Femur (tissue), 1 donor: ENCODE measurements at regions not wholly inside any gene's neighbourhood (a gene's known extent, or its start where the extent isn't known, plus 50 kb on each side); places are given as distances from the start of the nearest gene placed in this dataset.

Experiments used
- DNase-seq: peaks from one replicate; pipeline ENCODE4 v3.0.0-alpha.2; 2017

DNA sequence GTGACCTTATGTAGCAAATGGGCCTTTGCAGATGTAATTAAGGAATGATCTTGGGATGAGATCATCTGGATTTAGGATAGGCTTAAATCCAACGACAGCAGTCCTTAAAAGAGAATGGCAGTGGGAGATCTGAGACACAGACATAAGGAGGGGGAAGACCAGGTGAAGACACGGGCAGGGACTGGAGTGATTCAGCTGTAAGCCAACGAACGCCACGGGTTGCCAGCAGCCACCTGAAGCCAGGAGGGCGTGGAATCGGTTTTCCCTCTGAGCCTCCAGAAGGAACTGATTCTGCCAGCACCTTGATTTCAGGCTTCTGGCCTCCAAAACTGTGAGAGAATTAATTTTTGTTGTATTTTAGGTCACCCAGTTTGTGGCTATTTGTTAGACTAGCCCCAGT is 218.6 kb upstream of the ANKRD55 start:
- DNase-seq: no peak

DNA sequence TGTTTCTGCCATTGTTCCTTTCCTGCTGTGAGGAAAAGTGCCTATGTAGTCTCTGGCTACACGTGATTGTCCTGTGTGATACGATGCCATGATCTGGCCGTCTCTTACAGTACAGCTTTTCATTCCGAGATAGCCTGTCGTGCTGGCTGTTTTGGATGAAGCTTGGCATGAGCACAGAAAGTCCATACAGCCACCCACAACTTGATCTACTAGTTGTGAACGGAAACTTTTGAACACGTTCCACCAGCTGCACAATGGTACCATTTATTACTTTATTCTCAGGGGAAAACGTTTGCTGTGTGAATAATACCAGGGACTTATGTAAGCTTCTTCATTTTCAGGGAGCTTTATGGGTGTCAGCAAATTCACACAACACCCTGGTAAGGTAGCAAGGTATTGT is 217.6 kb upstream of the ANKRD55 start:
- no peak for DNase-seq

GRCh38 chr5:56449071-56449640 is 216.0 kb upstream of the ANKRD55 start:
- DNase-seq: no peak

GRCh38 chr5:56447656-56448055 is 214.5 kb upstream of the ANKRD55 start:
- no peak for DNase-seq

DNA sequence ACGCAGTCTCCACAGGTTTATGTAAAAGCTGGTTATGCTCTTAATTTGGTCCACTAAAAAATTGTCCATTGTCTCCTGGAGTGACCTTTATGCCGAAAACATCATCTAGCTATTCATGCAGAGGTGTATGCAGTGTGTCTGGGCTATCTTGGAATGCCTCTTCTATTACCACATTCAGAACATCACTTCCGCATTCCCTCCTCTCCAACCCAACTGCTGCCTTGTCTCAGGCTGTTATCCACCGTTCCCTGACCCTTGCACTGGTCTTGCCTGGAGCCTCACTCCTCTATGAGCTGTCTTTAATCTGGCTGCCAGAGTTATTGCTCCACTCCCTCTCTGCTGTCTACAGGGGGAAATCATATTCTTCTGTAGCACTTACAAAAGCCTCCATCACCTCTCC is 214.1 kb upstream of the ANKRD55 start:
- DNase-seq: no peak

GRCh38 chr5:56446728-56447127 is 213.6 kb upstream of the ANKRD55 start:
- DNase-seq: no peak

GRCh38 chr5:56443826-56444225 is 210.7 kb upstream of the ANKRD55 start:
- no peak for DNase-seq

DNA sequence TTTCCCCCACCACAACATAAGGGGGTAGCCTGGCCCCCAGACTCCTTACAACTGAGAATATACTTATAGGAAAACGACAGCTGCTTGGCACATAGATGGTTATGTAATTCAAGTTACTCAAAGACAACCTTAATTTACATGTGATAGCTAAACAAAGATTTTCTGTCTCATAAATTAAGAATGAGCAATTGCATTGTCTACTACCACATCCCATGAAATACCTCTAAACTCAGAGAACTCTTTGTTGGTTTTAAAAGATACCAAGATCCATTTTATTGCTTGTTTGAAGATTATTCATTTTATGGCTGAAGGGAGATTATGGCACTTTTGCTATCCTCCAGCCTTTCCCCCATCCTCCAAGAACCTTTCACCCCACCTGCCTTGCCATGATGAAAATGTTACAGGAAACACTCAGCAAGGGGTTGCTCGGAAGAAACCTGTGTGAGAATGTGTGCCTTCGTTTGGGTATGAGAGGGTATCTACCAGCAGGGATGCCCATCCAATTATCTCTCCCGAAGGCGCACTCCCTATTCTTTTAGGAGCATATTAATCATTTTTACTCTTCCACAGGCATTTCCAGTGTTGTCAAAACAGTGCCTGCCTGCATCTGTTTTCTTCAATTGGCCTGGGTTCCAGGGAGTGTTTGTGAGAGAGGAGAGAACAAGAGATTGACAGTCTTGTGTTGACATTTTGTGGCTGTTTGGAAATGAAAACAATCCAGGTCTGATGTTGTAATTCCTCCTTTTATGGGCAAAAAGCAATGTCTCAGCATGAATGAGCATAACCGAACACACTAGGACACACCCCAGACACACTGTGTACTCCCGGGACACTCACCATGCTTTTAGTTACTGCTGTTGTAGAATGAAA is 208.0 kb upstream of the ANKRD55 start:
- DNase-seq: no peak

DNA sequence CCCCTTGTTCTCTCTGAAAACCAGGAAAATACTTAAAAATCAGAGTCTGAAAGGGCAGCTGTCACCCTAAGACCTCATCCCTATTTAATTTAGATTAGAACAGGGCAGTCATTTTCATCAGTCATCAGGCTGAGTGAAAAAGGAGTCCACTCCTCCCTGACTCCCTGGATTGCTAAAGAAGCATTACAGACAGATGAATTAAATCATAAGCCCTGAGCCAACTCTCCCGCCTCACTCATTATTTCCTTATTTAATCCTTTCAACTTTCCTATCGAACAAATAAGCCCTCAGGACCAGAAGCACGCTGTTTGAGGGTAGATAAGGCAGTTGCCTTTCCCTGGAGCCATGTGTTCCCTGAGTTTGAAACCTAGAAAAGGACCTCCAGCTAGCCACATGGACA is 201.9 kb upstream of the ANKRD55 start:
- DNase-seq: no peak

DNA sequence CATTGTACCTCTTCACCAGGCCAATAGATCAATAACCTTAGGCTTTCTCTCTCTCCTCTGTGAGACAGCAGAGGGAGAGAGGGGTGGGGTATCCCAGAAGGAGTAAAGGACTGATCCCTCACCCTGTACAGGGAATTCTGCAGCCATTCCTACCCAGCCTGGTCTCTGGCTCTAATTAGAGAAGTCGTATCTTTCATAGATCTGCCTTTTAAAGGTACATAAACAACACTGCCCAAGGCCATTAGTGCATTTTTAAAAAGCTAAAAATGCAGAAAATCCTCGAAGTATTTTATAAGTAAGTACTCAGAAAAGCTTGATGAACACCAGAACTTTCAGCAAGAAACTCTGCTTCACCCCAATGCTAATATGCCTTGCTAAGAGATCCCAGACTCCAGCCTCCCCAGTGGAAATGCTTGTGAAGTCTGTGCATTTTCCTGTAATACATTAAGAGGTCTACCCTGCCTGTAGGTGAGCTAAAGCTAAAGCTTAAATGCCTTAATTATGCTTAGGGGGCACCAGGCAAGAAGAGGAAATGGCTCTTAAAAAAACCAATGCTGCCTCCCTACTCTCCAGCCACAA is 200.0 kb upstream of the ANKRD55 start:
- no peak for DNase-seq

- DNase-seq: no peak
Measured at GRCh38 chr5:56432321-56432720, 199.2 kb upstream of the ANKRD55 start.

- no peak for DNase-seq
Measured at GRCh38 chr5:56430422-56430821, 197.3 kb upstream of the ANKRD55 start.

DNA sequence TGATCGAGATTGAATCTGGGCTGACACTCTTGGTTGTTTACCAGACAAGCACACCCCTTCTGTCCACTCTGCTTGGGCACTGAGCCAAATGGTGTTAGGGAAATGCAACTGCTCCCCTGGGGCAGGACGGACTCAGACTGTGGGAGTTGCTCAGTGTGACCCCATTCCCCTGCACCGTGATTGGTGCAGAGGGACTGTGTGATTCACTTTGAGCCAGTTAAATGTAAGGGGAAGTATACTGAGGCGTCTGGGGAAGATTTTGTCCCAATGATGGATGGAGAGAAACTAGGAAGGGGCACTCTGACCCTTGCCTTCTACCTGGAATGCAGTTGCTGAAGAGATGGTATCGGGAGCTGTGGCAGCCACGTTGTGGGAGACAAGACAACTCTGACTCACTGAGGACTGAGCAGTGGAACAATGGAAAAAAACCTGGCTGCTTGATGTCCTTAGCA is 196.0 kb upstream of the ANKRD55 start:
- no peak for DNase-seq

DNA sequence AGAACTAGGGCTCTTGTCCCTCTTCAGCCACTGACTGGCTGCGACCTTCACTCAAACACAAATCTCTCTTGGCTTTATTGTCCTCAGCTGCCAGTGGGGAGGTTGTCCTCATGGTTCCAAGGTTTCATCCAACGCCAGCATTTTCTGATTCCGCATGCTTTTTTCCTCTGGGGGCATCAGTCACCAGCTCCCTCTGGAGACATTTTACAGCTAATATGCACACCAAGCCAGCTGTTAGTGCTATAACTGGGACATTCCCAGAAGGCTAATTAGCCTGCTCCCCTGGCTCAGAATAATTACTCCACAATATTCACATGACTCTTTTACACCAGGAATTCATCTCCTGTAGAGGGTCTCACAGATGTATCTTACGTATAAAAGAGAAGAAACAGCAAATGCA is 193.6 kb upstream of the ANKRD55 start:
- no peak for DNase-seq

GRCh38 chr5:56422076-56422762 is 189.1 kb upstream of the ANKRD55 start:
- DNase-seq: no peak

DNA sequence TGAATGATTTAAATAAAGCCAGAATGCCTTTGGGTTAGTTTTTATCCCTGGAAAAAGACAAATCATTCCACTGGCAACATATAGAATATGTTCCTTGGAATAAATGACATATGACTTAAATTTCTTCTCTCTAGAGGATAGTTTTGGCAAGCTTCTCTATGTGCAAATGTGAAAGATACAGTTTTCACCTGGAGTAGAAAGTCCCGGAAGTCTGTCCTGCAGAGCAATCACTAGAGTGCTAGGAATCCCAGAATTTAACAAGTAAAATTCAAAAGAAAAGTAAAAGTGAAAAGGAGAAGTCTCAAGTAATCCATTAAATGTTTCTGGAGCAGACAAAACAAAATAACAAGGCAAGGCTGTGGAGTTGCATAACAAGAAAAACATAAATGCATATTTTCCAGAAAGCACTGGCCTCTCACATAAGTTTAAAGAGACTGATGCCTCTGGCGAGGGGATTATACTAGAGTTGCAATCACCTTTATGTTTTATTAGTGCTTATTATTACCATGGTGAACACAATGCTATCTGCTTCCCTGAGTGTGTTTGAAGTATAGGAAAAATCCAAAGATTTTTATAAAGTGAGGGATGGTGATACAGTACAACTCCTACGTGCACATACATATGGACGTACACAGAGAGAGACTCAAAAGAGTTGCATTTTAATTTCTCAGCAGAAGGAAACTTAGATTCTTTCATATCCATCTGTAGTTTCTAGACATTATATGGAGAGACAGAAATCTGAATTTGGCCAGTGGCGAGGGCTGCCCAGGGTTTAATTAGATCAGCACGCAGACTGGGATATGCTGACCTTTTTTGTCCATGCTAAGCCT is 188.3 kb upstream of the ANKRD55 start:
- no peak for DNase-seq

- DNase-seq: no peak
Measured at GRCh38 chr5:56420323-56420722, 187.2 kb upstream of the ANKRD55 start.

DNA sequence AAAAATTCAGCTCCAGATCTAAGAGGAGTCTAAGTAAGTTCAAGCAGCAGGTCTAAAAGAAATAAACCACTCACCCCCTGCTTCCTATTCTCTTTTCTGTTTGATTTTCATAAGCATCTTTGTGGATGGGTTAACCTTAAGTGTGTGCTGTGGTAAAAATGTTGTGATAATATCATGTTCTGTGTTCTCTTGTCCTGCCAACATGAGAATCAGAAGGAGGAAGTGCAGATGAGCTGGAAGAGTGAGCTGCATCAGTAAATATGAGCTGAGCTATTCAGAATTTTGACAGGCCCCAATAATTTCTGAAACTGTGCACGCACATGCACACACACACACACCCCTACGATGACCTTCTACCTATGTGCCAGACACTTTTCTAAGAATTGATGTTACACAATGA is 186.5 kb upstream of the ANKRD55 start:
- DNase-seq: no peak

DNA sequence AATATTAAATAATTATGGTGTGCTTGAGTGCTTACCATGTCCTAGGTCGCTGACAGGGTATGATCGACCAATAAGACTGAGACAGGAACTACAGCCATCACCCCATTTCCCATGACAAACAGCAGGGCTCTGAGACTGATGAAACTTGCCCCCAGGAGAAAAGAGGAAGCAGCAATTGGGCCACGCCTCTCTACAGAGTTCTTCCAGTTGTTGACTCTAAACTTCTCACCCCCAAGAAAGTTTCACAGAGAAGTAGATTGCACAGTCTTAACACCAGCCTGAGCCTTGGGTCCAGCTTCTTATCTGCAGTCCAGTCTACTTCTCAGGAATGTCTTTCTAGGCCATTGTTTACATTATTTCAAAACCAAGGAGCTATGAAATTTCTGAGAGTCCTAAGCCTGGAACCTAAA is 182.2 kb upstream of the ANKRD55 start:
- peak; percentile 51 for DNase-seq

DNA sequence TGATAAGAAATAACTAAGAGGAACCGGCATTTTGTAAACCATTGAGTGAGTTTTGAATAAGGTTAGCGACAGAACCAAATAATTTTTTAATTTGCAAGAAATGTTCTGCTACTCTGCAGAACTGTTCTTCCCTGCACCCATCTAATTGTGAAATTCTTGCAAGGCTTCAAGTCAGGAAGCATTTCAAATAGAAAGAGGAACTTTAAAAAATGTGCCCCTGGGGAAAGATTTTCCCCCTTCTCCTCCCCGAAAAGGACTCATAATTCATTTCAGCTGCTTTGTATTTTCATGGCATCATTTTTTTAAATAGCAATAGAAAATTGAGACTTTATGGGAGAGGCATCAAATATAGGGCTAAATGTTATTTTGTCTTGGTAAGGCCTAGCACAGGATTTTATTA is 180.9 kb upstream of the ANKRD55 start:
- DNase-seq: no peak

DNA sequence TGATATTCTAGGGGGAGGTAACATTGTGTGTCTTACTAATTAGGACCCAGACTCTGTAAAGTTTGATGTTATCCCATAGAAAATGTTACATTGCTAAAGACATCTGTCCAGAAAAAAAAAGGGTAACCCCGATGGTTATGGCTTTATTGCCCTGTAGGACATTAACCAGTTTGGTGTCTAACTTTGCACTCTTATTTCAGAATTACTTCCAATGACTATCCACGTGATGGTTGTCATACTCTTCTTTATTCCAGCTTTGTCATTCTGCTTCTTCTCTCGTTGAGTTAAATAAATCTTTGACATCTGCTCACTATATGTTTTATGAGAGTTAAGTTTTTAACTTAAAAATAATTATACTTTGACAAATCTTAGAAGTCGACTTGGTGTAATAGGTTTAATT is 180.4 kb upstream of the ANKRD55 start:
- DNase-seq: no peak

- DNase-seq: peak; percentile 60
Measured at GRCh38 chr5:56412601-56413379, 179.7 kb upstream of the ANKRD55 start.
